GM23338 (cell line): ENCODE measurements at regions not wholly inside any gene's neighbourhood (a gene's known extent, or its start where the extent isn't known, plus 50 kb on each side); places are given as distances from the start of the nearest gene placed in this dataset.

Experiments used
- ATAC-seq: fragments of 200-7000 bp; cut with Tn5 transposase; 3 replicates; pipeline ENCODE4 v1.9.1; 2020
- DNase-seq: peaks from one replicate; pipeline ENCODE4 v3.0.0-alpha.2; 2015; ENCODE audit warnings: low spot score
- H2AFZ ChIP-seq: fragments of 200-600 bp; sonication (generic); 2 replicates; pipeline ENCODE4 v1.8.0; 2016; ENCODE audit warnings: antibody characterized with exemption, mild to moderate bottlenecking, moderate library complexity
- H3F3A ChIP-seq: fragments of 200-600 bp; sonication (generic); replicated peaks from 2 replicates; pipeline ENCODE4 v1.8.0; 2017; ENCODE audit warnings: antibody characterized with exemption, mixed run types, low read depth
- H3K27ac ChIP-seq: fragments of 200-600 bp; sonication (generic); 2 replicates; pipeline ENCODE4 v1.6.1; 2016; ENCODE audit warnings: low read depth
- H3K27me3 ChIP-seq: fragments of 200-600 bp; sonication (generic); 2 replicates; pipeline ENCODE4 v1.8.0; 2016; ENCODE audit warnings: mild to moderate bottlenecking, mixed run types, moderate library complexity; ENCODE audit not compliant: insufficient read depth
- H3K36me3 ChIP-seq: fragments of 200-600 bp; sonication (generic); 2 replicates; pipeline ENCODE4 v1.8.0; 2016; ENCODE audit warnings: mild to moderate bottlenecking; ENCODE audit not compliant: insufficient read depth
- H3K4me1 ChIP-seq: fragments of 200-600 bp; sonication (generic); 2 replicates; pipeline ENCODE4 v1.8.0; 2016; ENCODE audit warnings: mild to moderate bottlenecking, moderate library complexity; ENCODE audit not compliant: insufficient read depth
- H3K4me2 ChIP-seq: fragments of 200-600 bp; sonication (generic); 2 replicates; pipeline ENCODE4 v1.7.1; 2017; ENCODE audit warnings: mixed run types
- H3K4me3 ChIP-seq: fragments of 200-600 bp; sonication (generic); 2 replicates; pipeline ENCODE4 v1.6.1; 2016; ENCODE audit warnings: mixed run types
- H3K79me2 ChIP-seq: fragments of 200-600 bp; sonication (generic); replicated peaks from 2 replicates; pipeline ENCODE4 v1.8.0; 2017; ENCODE audit warnings: mild to moderate bottlenecking; ENCODE audit not compliant: insufficient read depth
- H3K9me2 ChIP-seq: fragments of 200-600 bp; sonication (generic); 2 replicates; pipeline ENCODE4 v1.8.0; 2017; ENCODE audit not compliant: insufficient read depth
- H4K20me1 ChIP-seq: fragments of 200-600 bp; sonication (generic); replicated peaks from 2 replicates; pipeline ENCODE4 v1.8.0; 2017; ENCODE audit warnings: mild to moderate bottlenecking; ENCODE audit not compliant: insufficient read depth
- H3K27ac Mint-ChIP-seq: 2 replicates; pipeline ENCODE4 v1.8.0; 2020; ENCODE audit warnings: inconsistent platforms, mild to moderate bottlenecking, moderate library complexity, mixed read lengths
- H3K27me3 Mint-ChIP-seq: 3 replicates; pipeline ENCODE4 v1.8.0; 2022; ENCODE audit warnings: low read depth, mild to moderate bottlenecking, moderate library complexity, mixed read lengths, inconsistent platforms; ENCODE audit not compliant: insufficient read depth, poor library complexity
- H3K36me3 Mint-ChIP-seq: 3 replicates; pipeline ENCODE4 v1.8.0; 2021; ENCODE audit warnings: low read depth, mild to moderate bottlenecking, inconsistent platforms, moderate library complexity, mixed read lengths
- H3K4me1 Mint-ChIP-seq: 3 replicates; pipeline ENCODE4 v1.8.0; 2020; ENCODE audit warnings: mild to moderate bottlenecking, inconsistent platforms, mixed read lengths
- H3K4me3 Mint-ChIP-seq: 3 replicates; pipeline ENCODE4 v1.8.0; 2021; ENCODE audit warnings: moderate library complexity, mild to moderate bottlenecking, inconsistent platforms, mixed read lengths
- H3K9me3 Mint-ChIP-seq: 3 replicates; pipeline ENCODE4 v1.8.0; 2020; ENCODE audit warnings: moderate library complexity, mild to moderate bottlenecking, inconsistent platforms, mixed read lengths
- EZH2 ChIP-seq: fragments of 200-600 bp; sonication (generic); IDR thresholded peaks from one replicate; pipeline ENCODE4 v1.8.0; 2017; ENCODE audit warnings: antibody characterized with exemption, mild to moderate bottlenecking, low read depth; ENCODE audit not compliant: unreplicated experiment
- NANOG ChIP-seq: IDR thresholded peaks from 2 replicates; pipeline ENCODE4 v1.6.1; 2016; ENCODE audit warnings: antibody characterized with exemption, borderline replicate concordance
- ZNF114 ChIP-seq: fragments of 250-450 bp; sonication (Bioruptor Pico); IDR thresholded peaks from 2 replicates; pipeline ENCODE4 v1.5.0; 2020; ENCODE audit warnings: mild to moderate bottlenecking, moderate library complexity
- ZNF331 ChIP-seq: fragments of 250-450 bp; sonication (Bioruptor Pico); IDR thresholded peaks from 2 replicates; pipeline ENCODE4 v1.5.0; 2020; ENCODE audit warnings: low read depth, mild to moderate bottlenecking, moderate library complexity
- TF ChIP-seq, protein P1 (sequence below): IDR thresholded peaks from 2 replicates; pipeline ENCODE4 v1.6.1; 2016; ENCODE audit warnings: antibody characterized with exemption
- TF ChIP-seq, protein P2 (sequence below): fragments of 250-450 bp; sonication (Bioruptor Pico); IDR thresholded peaks from 2 replicates; pipeline ENCODE4 v1.5.0; 2020; ENCODE audit warnings: mild to moderate bottlenecking, moderate library complexity

DNA sequence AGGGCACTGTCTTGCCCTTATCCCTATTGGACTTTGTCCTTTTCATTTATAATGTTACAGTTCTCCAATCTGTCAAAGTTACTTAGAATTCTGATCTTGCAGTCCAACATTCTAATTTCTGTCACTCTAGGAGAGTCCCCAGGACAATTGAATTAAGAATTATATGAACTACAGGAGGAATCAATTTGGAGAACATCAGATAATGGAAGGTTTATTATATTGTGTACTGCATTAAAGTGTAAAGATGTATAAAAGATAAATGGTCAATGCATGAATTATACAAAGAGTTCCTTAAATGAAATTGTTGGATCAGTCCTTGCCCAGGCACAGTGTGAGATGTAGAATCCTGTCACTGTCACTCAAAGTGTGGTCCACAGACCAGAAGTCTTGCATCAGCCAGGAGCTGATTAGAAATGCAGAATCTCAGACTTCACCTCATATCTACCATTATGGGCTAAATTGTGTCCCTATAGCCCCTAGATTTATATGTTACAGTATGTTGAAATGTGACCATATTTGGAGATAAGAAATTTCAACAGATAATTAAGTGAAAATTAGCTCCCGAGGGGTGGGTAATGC is 145.5 kb downstream of the BTBD3 start (continued):
- TF ChIP-seq, protein P1, sequence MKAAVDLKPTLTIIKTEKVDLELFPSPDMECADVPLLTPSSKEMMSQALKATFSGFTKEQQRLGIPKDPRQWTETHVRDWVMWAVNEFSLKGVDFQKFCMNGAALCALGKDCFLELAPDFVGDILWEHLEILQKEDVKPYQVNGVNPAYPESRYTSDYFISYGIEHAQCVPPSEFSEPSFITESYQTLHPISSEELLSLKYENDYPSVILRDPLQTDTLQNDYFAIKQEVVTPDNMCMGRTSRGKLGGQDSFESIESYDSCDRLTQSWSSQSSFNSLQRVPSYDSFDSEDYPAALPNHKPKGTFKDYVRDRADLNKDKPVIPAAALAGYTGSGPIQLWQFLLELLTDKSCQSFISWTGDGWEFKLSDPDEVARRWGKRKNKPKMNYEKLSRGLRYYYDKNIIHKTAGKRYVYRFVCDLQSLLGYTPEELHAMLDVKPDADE = no peak
- TF ChIP-seq ZNF114 (CRISPR knock-in tag) (no peak), EZH2 (no peak), NANOG (no peak)

DNA sequence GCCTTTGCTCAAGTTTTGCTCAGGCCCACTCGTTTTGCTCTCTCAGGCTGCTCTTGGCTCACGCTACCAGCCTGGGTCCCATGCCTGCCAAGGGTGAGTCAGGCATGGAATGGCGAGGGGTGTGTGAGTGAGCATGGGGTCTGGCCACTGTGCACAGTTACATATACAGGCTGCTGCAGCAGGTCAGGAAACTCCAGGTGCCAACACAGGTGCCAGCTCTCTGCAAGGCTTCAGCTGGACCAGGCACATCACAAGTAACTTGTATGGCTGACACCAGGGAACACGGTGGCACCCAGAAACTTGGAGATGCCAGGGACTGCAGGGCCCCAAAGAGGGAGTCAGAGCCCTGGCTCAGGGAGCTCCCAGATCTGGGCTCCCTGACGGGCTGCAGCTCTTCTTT is 146.8 kb downstream of the BTBD3 start:
- TF ChIP-seq ZNF114 (CRISPR knock-in tag) (no peak), ZNF331 (CRISPR knock-in tag) (no peak), EZH2 (no peak)
- TF ChIP-seq, protein P2, sequence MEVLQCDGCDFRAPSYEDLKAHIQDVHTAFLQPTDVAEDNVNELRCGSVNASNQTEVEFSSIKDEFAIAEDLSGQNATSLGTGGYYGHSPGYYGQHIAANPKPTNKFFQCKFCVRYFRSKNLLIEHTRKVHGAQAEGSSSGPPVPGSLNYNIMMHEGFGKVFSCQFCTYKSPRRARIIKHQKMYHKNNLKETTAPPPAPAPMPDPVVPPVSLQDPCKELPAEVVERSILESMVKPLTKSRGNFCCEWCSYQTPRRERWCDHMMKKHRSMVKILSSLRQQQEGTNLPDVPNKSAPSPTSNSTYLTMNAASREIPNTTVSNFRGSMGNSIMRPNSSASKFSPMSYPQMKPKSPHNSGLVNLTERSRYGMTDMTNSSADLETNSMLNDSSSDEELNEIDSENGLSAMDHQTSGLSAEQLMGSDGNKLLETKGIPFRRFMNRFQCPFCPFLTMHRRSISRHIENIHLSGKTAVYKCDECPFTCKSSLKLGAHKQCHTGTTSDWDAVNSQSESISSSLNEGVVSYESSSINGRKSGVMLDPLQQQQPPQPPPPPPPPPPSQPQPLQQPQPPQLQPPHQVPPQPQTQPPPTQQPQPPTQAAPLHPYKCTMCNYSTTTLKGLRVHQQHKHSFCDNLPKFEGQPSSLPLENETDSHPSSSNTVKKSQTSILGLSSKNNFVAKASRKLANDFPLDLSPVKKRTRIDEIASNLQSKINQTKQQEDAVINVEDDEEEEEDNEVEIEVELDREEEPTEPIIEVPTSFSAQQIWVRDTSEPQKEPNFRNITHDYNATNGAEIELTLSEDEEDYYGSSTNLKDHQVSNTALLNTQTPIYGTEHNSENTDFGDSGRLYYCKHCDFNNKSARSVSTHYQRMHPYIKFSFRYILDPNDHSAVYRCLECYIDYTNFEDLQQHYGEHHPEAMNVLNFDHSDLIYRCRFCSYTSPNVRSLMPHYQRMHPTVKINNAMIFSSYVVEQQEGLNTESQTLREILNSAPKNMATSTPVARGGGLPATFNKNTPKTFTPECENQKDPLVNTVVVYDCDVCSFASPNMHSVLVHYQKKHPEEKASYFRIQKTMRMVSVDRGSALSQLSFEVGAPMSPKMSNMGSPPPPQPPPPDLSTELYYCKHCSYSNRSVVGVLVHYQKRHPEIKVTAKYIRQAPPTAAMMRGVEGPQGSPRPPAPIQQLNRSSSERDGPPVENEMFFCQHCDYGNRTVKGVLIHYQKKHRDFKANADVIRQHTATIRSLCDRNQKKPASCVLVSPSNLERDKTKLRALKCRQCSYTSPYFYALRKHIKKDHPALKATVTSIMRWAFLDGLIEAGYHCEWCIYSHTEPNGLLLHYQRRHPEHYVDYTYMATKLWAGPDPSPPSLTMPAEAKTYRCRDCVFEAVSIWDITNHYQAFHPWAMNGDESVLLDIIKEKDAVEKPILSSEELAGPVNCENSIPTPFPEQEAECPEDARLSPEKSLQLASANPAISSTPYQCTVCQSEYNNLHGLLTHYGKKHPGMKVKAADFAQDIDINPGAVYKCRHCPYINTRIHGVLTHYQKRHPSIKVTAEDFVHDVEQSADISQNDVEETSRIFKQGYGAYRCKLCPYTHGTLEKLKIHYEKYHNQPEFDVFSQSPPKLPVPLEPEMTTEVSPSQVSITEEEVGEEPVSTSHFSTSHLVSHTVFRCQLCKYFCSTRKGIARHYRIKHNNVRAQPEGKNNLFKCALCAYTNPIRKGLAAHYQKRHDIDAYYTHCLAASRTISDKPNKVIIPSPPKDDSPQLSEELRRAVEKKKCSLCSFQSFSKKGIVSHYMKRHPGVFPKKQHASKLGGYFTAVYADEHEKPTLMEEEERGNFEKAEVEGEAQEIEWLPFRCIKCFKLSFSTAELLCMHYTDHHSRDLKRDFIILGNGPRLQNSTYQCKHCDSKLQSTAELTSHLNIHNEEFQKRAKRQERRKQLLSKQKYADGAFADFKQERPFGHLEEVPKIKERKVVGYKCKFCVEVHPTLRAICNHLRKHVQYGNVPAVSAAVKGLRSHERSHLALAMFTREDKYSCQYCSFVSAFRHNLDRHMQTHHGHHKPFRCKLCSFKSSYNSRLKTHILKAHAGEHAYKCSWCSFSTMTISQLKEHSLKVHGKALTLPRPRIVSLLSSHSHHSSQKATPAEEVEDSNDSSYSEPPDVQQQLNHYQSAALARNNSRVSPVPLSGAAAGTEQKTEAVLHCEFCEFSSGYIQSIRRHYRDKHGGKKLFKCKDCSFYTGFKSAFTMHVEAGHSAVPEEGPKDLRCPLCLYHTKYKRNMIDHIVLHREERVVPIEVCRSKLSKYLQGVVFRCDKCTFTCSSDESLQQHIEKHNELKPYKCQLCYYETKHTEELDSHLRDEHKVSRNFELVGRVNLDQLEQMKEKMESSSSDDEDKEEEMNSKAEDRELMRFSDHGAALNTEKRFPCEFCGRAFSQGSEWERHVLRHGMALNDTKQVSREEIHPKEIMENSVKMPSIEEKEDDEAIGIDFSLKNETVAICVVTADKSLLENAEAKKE (CRISPR knock-in tag) = no peak
- Histone ChIP-seq H4K20me1 (no peaks in the 10 kb centered on the region), H3K27me3 (no peaks in the 10 kb centered on the region), H3K4me2 (no peak overlapping the region), H3K27ac (no peak overlapping the region), H3K79me2 (no peaks in the 10 kb centered on the region), H3K9me2 (0 out of 2 replicates have a peak, but pooled peaks cover 25% of the 10 kb centered on the region), H3K36me3 (no peaks in the 10 kb centered on the region), H3K4me1 (no peaks in the 10 kb centered on the region), H2AFZ (no peak overlapping the region), H3K4me3 (no peak overlapping the region), H3F3A (no peaks in the 10 kb centered on the region)
- DNase-seq (no peak), ATAC-seq (no peak)
- no peaks in the 10 kb centered on the region for H3K36me3 Mint-ChIP-seq
- no peak overlapping the region for H3K27ac Mint-ChIP-seq
- peaks cover 8% of the 10 kb centered on the region; the same call in 2 of the 3 replicates for H3K9me3 Mint-ChIP-seq
- H3K4me3 Mint-ChIP-seq = no peak overlapping the region
- peaks cover 13% of the 10 kb centered on the region; the same call in 2 of the 3 replicates for H3K4me1 Mint-ChIP-seq
- no peaks in the 10 kb centered on the region for H3K27me3 Mint-ChIP-seq
